K562 (cell line): ENCODE measurements at regions not wholly inside any gene's neighbourhood (a gene's known extent, or its start where the extent isn't known, plus 50 kb on each side); places are given as distances from the start of the nearest gene placed in this dataset.

ENCODE experiments used
- ATF1 ChIP-seq, 2 experiments: fragments of 450-650 bp in 1 of 2; IDR thresholded peaks; 2 replicates each; pipeline ENCODE4 v1.6.1; 2016; ENCODE audit warnings: missing compliant biosample characterization in 1 of 2, missing genetic modification characterization in 1 of 2
- DMBX1 ChIP-seq: fragments of 250-450 bp; sonication (Bioruptor Pico); IDR thresholded peaks from 2 replicates; pipeline ENCODE4 v1.8.0; 2022; ENCODE audit warnings: inconsistent platforms, mild to moderate bottlenecking, moderate library complexity, borderline replicate concordance
- ELF2 ChIP-seq: fragments of 250-450 bp; sonication (Bioruptor Pico); IDR thresholded peaks from 2 replicates; pipeline ENCODE4 v1.5.0; 2021; ENCODE audit warnings: mild to moderate bottlenecking
- ERF ChIP-seq: fragments of 450-650 bp; formaldehyde crosslinking; IDR thresholded peaks from 2 replicates; pipeline ENCODE4 v1.4.0; 2020; ENCODE audit warnings: mild to moderate bottlenecking, mixed read lengths
- MTA2 ChIP-seq: fragments of 450-650 bp; IDR thresholded peaks from 2 replicates; pipeline ENCODE4 v1.6.1; 2016; ENCODE audit warnings: low read depth
- MYC ChIP-seq, 2 experiments: fragments of 250-450 bp in 1 of 2; sonication (Bioruptor Pico) in 1 of 2; IDR thresholded peaks; 2 replicates each; pipeline versions ENCODE4 v1.5.1 to v1.6.1; 2012 to 2021; ENCODE audit warnings: low read depth in 2 of 2, borderline replicate concordance in 1 of 2, improper control_type of control experiment in 1 of 2, low read length in 1 of 2, mild to moderate bottlenecking in 1 of 2, moderate library complexity in 1 of 2
- NRF1 ChIP-seq, 2 experiments: fragments of 450-650 bp; IDR thresholded peaks in 1 of 2; conservative IDR thresholded peaks in 1 of 2; 2 replicates each; pipeline ENCODE4 v1.6.1; 2014; ENCODE audit warnings: mild to moderate bottlenecking in 2 of 2
- POLR3A ChIP-seq: IDR thresholded peaks from 2 replicates; pipeline ENCODE4 v1.6.1; 2011; ENCODE audit warnings: borderline replicate concordance, mild to moderate bottlenecking, moderate library complexity; ENCODE audit not compliant: insufficient read length, insufficient read depth; ENCODE audit errors: extremely low read depth
- RB1 ChIP-seq: fragments of 450-650 bp; IDR thresholded peaks from 2 replicates; pipeline ENCODE4 v1.6.1; 2017; ENCODE audit warnings: low read depth, mild to moderate bottlenecking
- SMAD4 ChIP-seq: fragments of 250-450 bp; sonication (Bioruptor Pico); conservative IDR thresholded peaks from 2 replicates; pipeline ENCODE4 v1.8.0; 2021; ENCODE audit warnings: inconsistent platforms, mild to moderate bottlenecking, moderate library complexity
- TBP ChIP-seq: optimal IDR thresholded peaks from 2 replicates; pipeline ENCODE3; 2011; ENCODE audit warnings: low read depth, low read length, improper control_type of control experiment
- ZNF57 ChIP-seq: fragments of 450-650 bp; formaldehyde crosslinking; IDR thresholded peaks from 2 replicates; pipeline ENCODE4 v1.4.0; 2020; ENCODE audit warnings: mild to moderate bottlenecking, moderate library complexity
- TF ChIP-seq, protein P1 (sequence below): fragments of 250-450 bp; sonication (Bioruptor Pico); IDR thresholded peaks from 2 replicates; pipeline ENCODE4 v1.4.0; 2020; ENCODE audit warnings: mild to moderate bottlenecking
- TF ChIP-seq, protein P2 (sequence below): fragments of 250-450 bp; sonication (Bioruptor Pico); IDR thresholded peaks from 2 replicates; pipeline ENCODE4 v1.8.0; 2021; ENCODE audit warnings: moderate library complexity, mild to moderate bottlenecking, inconsistent platforms
- TF ChIP-seq, protein P3 (sequence below), 2 experiments: fragments of 250-450 bp in 1 of 2; fragments of 450-650 bp in 1 of 2; sonication (Bioruptor Pico) in 1 of 2; IDR thresholded peaks; 2 replicates each; pipeline versions ENCODE4 v1.6.1 to v1.8.0; 2016 to 2021; ENCODE audit warnings: mild to moderate bottlenecking in 2 of 2, moderate library complexity in 2 of 2, missing compliant biosample characterization in 1 of 2, missing genetic modification characterization in 1 of 2
- TF ChIP-seq, protein P4 (sequence below): fragments of 250-450 bp; sonication (Bioruptor Pico); IDR thresholded peaks from 2 replicates; pipeline ENCODE4 v1.6.1; 2021; ENCODE audit warnings: mild to moderate bottlenecking
- TF ChIP-seq, protein P5 (sequence below): fragments of 200-800 bp; sonication (Bioruptor generic); IDR thresholded peaks from 2 replicates; pipeline ENCODE4 v1.6.1; 2017; ENCODE audit warnings: missing genetic modification characterization, missing compliant biosample characterization
- TF ChIP-seq, protein P6 (sequence below): fragments of 450-650 bp; IDR thresholded peaks from 2 replicates; pipeline ENCODE4 v1.6.1; 2014; ENCODE audit warnings: low read depth, mild to moderate bottlenecking, moderate library complexity, borderline replicate concordance

- peak in 1 of 2 experiments; percentile 29; a peak in 1 of 4 replicates for TF ChIP-seq NRF1 (conservative IDR thresholded peaks at IDR 0.05 in 1 of 2, IDR thresholded peaks at IDR 0.05 in 1 of 2)
- TF ChIP-seq DMBX1 (CRISPR knock-in tag), result peak; percentile 45; the same call in 1 of the 2 replicates
- TF ChIP-seq, protein P1, sequence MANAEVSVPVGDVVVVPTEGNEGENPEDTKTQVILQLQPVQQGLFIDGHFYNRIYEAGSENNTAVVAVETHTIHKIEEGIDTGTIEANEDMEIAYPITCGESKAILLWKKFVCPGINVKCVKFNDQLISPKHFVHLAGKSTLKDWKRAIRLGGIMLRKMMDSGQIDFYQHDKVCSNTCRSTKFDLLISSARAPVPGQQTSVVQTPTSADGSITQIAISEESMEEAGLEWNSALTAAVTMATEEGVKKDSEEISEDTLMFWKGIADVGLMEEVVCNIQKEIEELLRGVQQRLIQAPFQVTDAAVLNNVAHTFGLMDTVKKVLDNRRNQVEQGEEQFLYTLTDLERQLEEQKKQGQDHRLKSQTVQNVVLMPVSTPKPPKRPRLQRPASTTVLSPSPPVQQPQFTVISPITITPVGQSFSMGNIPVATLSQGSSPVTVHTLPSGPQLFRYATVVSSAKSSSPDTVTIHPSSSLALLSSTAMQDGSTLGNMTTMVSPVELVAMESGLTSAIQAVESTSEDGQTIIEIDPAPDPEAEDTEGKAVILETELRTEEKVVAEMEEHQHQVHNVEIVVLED, result peak; percentile 43; the same call in 1 of the 2 replicates
- TF ChIP-seq MYC (IDR thresholded peaks at IDR 0.05; ENCODE audit: low read depth, low read length), result peak; percentile 54
- no peak for TF ChIP-seq MYC (CRISPR knock-in tag; IDR thresholded peaks at IDR 0.05; ENCODE audit: borderline replicate concordance, low read depth)
- TF ChIP-seq ZNF57 (CRISPR knock-in tag), result no peak
- TF ChIP-seq, protein P2, sequence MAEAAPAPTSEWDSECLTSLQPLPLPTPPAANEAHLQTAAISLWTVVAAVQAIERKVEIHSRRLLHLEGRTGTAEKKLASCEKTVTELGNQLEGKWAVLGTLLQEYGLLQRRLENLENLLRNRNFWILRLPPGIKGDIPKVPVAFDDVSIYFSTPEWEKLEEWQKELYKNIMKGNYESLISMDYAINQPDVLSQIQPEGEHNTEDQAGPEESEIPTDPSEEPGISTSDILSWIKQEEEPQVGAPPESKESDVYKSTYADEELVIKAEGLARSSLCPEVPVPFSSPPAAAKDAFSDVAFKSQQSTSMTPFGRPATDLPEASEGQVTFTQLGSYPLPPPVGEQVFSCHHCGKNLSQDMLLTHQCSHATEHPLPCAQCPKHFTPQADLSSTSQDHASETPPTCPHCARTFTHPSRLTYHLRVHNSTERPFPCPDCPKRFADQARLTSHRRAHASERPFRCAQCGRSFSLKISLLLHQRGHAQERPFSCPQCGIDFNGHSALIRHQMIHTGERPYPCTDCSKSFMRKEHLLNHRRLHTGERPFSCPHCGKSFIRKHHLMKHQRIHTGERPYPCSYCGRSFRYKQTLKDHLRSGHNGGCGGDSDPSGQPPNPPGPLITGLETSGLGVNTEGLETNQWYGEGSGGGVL (CRISPR knock-in tag), result no peak
- no peak for TF ChIP-seq MTA2
- TF ChIP-seq, protein P3, sequence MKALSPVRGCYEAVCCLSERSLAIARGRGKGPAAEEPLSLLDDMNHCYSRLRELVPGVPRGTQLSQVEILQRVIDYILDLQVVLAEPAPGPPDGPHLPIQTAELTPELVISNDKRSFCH (CRISPR knock-in tag; IDR thresholded peaks at IDR 0.05), result no peak
- TF ChIP-seq, protein P3 (tag; IDR thresholded peaks at IDR 0.05), result no peak
- TF ChIP-seq TBP, result peak; percentile 31
- no peak; the same call in 1 of the 2 replicates for TF ChIP-seq ERF (CRISPR knock-in tag)
- peak; percentile 64 for TF ChIP-seq SMAD4 (CRISPR knock-in tag)
- TF ChIP-seq, protein P4, sequence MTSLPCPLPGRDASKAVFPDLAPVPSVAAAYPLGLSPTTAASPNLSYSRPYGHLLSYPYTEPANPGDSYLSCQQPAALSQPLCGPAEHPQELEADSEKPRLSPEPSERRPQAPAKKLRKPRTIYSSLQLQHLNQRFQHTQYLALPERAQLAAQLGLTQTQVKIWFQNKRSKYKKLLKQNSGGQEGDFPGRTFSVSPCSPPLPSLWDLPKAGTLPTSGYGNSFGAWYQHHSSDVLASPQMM (CRISPR knock-in tag), result no peak
- TF ChIP-seq POLR3A, result no peak
- TF ChIP-seq ATF1 (CRISPR knock-in tag; IDR thresholded peaks at IDR 0.05), result no peak
- peak; percentile 52; the same call in 1 of the 2 replicates for TF ChIP-seq ATF1 (tag; IDR thresholded peaks at IDR 0.05)
- TF ChIP-seq, protein P5, sequence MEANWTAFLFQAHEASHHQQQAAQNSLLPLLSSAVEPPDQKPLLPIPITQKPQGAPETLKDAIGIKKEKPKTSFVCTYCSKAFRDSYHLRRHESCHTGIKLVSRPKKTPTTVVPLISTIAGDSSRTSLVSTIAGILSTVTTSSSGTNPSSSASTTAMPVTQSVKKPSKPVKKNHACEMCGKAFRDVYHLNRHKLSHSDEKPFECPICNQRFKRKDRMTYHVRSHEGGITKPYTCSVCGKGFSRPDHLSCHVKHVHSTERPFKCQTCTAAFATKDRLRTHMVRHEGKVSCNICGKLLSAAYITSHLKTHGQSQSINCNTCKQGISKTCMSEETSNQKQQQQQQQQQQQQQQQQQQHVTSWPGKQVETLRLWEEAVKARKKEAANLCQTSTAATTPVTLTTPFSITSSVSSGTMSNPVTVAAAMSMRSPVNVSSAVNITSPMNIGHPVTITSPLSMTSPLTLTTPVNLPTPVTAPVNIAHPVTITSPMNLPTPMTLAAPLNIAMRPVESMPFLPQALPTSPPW (CRISPR knock-in tag), result peak; percentile 50; the same call in 1 of the 2 replicates
- no peak for TF ChIP-seq RB1
- 0 out of 2 replicates have a peak, but pooled peaks have one; percentile 17 for TF ChIP-seq ELF2 (CRISPR knock-in tag)
- TF ChIP-seq, protein P6, sequence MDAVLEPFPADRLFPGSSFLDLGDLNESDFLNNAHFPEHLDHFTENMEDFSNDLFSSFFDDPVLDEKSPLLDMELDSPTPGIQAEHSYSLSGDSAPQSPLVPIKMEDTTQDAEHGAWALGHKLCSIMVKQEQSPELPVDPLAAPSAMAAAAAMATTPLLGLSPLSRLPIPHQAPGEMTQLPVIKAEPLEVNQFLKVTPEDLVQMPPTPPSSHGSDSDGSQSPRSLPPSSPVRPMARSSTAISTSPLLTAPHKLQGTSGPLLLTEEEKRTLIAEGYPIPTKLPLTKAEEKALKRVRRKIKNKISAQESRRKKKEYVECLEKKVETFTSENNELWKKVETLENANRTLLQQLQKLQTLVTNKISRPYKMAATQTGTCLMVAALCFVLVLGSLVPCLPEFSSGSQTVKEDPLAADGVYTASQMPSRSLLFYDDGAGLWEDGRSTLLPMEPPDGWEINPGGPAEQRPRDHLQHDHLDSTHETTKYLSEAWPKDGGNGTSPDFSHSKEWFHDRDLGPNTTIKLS, result peak; percentile 83; the same call in 1 of the 2 replicates
These were observed 202.1 kb upstream of the NFE2L3 start (continued) for GRCh38 chr7:25949736-25950487.
